IPS-20b (cell line): ENCODE measurements at regions not wholly inside any gene's neighbourhood (a gene's known extent, or its start where the extent isn't known, plus 50 kb on each side); places are given as distances from the start of the nearest gene placed in this dataset.

Experiments
- H3K27ac ChIP-seq: one replicate; pipeline ENCODE4 v1.5.1; 2013; ENCODE audit warnings: low read length
- H3K27me3 ChIP-seq: 2 replicates; pipeline ENCODE4 v1.6.1; 2013; ENCODE audit warnings: mild to moderate bottlenecking, low read length, inconsistent platforms; ENCODE audit not compliant: insufficient read depth
- H3K36me3 ChIP-seq: 2 replicates; pipeline ENCODE4 v1.6.1; 2013; ENCODE audit warnings: low read depth, mild to moderate bottlenecking, inconsistent platforms, low read length, moderate library complexity; ENCODE audit not compliant: insufficient read depth
- H3K4me1 ChIP-seq: 2 replicates; pipeline ENCODE4 v1.6.1; 2013; ENCODE audit warnings: mild to moderate bottlenecking, control low read depth, inconsistent platforms, low read length, moderate library complexity; ENCODE audit not compliant: insufficient read depth
- H3K4me3 ChIP-seq: 2 replicates; pipeline ENCODE4 v1.5.1; 2013; ENCODE audit warnings: mild to moderate bottlenecking, low read length, inconsistent platforms
- H3K9ac ChIP-seq: 2 replicates; pipeline ENCODE4 v1.6.1; 2013; ENCODE audit warnings: low read depth, mild to moderate bottlenecking, inconsistent platforms, low read length, moderate library complexity
- H3K9me3 ChIP-seq: 2 replicates; pipeline ENCODE4 v1.6.1; 2013; ENCODE audit warnings: mild to moderate bottlenecking, low read depth, low read length, inconsistent platforms; ENCODE audit not compliant: insufficient read depth

- Histone ChIP-seq H3K27ac (no peak overlapping the region), H3K4me3 (no peak overlapping the region), H3K36me3 (no peaks in the 10 kb centered on the region), H3K4me1 (peaks cover 5% of the 10 kb centered on the region; the same call in 1 of the 2 replicates), H3K9me3 (no peaks in the 10 kb centered on the region), H3K9ac (no peak overlapping the region), H3K27me3 (no peaks in the 10 kb centered on the region)
Observed at GRCh38 chr5:171682801-171683200, 102.8 kb upstream of the SMIM23 start.

GRCh38 chr5:171684169-171684568 lies 101.4 kb upstream of the SMIM23 start:
- Histone ChIP-seq H3K27ac (no peak overlapping the region), H3K9ac (no peak overlapping the region), H3K27me3 (no peaks in the 10 kb centered on the region), H3K9me3 (no peaks in the 10 kb centered on the region), H3K36me3 (no peaks in the 10 kb centered on the region), H3K4me1 (peaks cover 5% of the 10 kb centered on the region; the same call in 1 of the 2 replicates), H3K4me3 (no peak overlapping the region)

- no peaks in the 10 kb centered on the region for H3K36me3 ChIP-seq
- no peaks in the 10 kb centered on the region for H3K9me3 ChIP-seq
- no peak overlapping the region for H3K4me3 ChIP-seq
- H3K9ac ChIP-seq: no peak overlapping the region
- no peaks in the 10 kb centered on the region for H3K27me3 ChIP-seq
- no peaks in the 10 kb centered on the region for H3K4me1 ChIP-seq
- no peak overlapping the region for H3K27ac ChIP-seq
Observed at GRCh38 chr5:171688696-171689495, 96.7 kb upstream of the SMIM23 start.

GRCh38 chr5:171689853-171690417 lies 95.7 kb upstream of the SMIM23 start:
- H3K36me3 ChIP-seq: no peaks in the 10 kb centered on the region
- H3K9ac ChIP-seq: no peak overlapping the region
- no peaks in the 10 kb centered on the region for H3K27me3 ChIP-seq
- H3K4me1 ChIP-seq: no peaks in the 10 kb centered on the region
- H3K4me3 ChIP-seq: no peak overlapping the region
- no peaks in the 10 kb centered on the region for H3K9me3 ChIP-seq
- no peak overlapping the region for H3K27ac ChIP-seq

- Histone ChIP-seq H3K4me3 (no peak overlapping the region), H3K27ac (no peak overlapping the region), H3K36me3 (no peaks in the 10 kb centered on the region), H3K27me3 (no peaks in the 10 kb centered on the region), H3K9me3 (no peaks in the 10 kb centered on the region), H3K4me1 (no peaks in the 10 kb centered on the region), H3K9ac (no peak overlapping the region)
Observed at GRCh38 chr5:171692107-171692506, 93.5 kb upstream of the SMIM23 start.

GRCh38 chr5:171692936-171693335 lies 92.7 kb upstream of the SMIM23 start:
- Histone ChIP-seq H3K27me3 (no peaks in the 10 kb centered on the region), H3K9ac (no peak overlapping the region), H3K9me3 (no peaks in the 10 kb centered on the region), H3K4me1 (peaks cover 2% of the 10 kb centered on the region; the same call in 1 of the 2 replicates), H3K4me3 (no peak overlapping the region), H3K36me3 (no peaks in the 10 kb centered on the region), H3K27ac (no peak overlapping the region)

GRCh38 chr5:171693412-171693811 lies 92.2 kb upstream of the SMIM23 start:
- no peak overlapping the region for H3K9ac ChIP-seq
- H3K4me3 ChIP-seq: no peak overlapping the region

GRCh38 chr5:171695804-171696203 lies 89.8 kb upstream of the SMIM23 start:
- Histone ChIP-seq H3K9me3 (no peaks in the 10 kb centered on the region), H3K9ac (no peak overlapping the region), H3K36me3 (no peaks in the 10 kb centered on the region), H3K4me3 (no peak overlapping the region), H3K4me1 (peaks cover 9% of the 10 kb centered on the region), H3K27me3 (no peaks in the 10 kb centered on the region), H3K27ac (no peak overlapping the region)

More at GRCh38 chr5:171693412-171693811, 92.2 kb upstream of the SMIM23 start:
- H3K9me3 ChIP-seq: no peaks in the 10 kb centered on the region
- H3K27ac ChIP-seq: no peak overlapping the region
- peaks cover 6% of the 10 kb centered on the region for H3K4me1 ChIP-seq
- H3K36me3 ChIP-seq: no peaks in the 10 kb centered on the region
- H3K27me3 ChIP-seq: no peaks in the 10 kb centered on the region

GRCh38 chr5:171697221-171698102 lies 88.2 kb upstream of the SMIM23 start:
- no peaks in the 10 kb centered on the region for H3K9me3 ChIP-seq
- H3K9ac ChIP-seq: no peak overlapping the region
- no peaks in the 10 kb centered on the region for H3K36me3 ChIP-seq
- H3K4me3 ChIP-seq: no peak overlapping the region
- H3K4me1 ChIP-seq: peaks cover 9% of the 10 kb centered on the region
- H3K27ac ChIP-seq: no peak overlapping the region
- no peaks in the 10 kb centered on the region for H3K27me3 ChIP-seq

GRCh38 chr5:171700318-171700912 lies 85.2 kb upstream of the SMIM23 start:
- Histone ChIP-seq H3K4me1 (peaks cover 9% of the 10 kb centered on the region), H3K36me3 (no peaks in the 10 kb centered on the region), H3K4me3 (no peak overlapping the region), H3K27me3 (no peaks in the 10 kb centered on the region), H3K9ac (no peak overlapping the region), H3K9me3 (no peaks in the 10 kb centered on the region), H3K27ac (no peak overlapping the region)

- H3K9me3 ChIP-seq: no peaks in the 10 kb centered on the region
- no peaks in the 10 kb centered on the region for H3K36me3 ChIP-seq
- no peak overlapping the region for H3K9ac ChIP-seq
- H3K27me3 ChIP-seq: no peaks in the 10 kb centered on the region
- H3K4me1 ChIP-seq: peaks cover 9% of the 10 kb centered on the region
- H3K27ac ChIP-seq: no peak overlapping the region
- no peak overlapping the region for H3K4me3 ChIP-seq
Observed at GRCh38 chr5:171701100-171701541, 84.5 kb upstream of the SMIM23 start.
